Body of pancreas (tissue), 4 donors: ENCODE measurements at regions not wholly inside any gene's neighbourhood (a gene's known extent, or its start where the extent isn't known, plus 50 kb on each side); places are given as distances from the start of the nearest gene placed in this dataset.
"Not testable (repeated sequence)": the region's sequence is repeated elsewhere in the genome, so short reads cannot be mapped to it uniquely, and the experiment has no call there.

Experiments
- POLR2A ChIP-seq, 3 donors: fragments of 450-650 bp; IDR thresholded peaks; one replicate each; pipeline ENCODE4 v1.6.1; 2016; ENCODE audit warnings: antibody characterized with exemption in 3 of 3, mild to moderate bottlenecking in 2 of 3
- TF ChIP-seq, protein P1 (sequence below), 7 experiments: fragments of 450-650 bp in 4 of 7; fragments of 200-600 bp in 3 of 7; sonication (generic) in 3 of 7; IDR thresholded peaks; one replicate each; pipeline ENCODE4 v1.5.1; 2016 to 2019; ENCODE audit warnings: antibody characterized with exemption in 7 of 7

DNA sequence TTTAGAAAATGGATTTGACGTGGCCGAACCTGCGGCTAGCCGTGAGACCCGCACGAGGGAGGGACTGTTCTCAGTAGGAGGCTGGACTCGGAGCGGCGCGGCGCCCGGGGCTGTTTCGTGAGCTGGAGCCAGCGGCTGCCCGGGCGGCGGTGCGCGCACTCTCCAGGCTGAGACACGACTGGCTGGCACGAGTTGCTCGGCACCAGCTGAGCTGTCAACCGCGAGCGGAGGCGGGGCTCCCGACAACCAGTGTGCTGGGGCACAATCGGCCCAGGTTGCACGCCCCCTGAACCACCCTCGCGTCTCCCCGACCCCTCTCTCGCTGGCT is 58.5 kb upstream of the NBPF26 start:
- TF ChIP-seq, protein P1, sequence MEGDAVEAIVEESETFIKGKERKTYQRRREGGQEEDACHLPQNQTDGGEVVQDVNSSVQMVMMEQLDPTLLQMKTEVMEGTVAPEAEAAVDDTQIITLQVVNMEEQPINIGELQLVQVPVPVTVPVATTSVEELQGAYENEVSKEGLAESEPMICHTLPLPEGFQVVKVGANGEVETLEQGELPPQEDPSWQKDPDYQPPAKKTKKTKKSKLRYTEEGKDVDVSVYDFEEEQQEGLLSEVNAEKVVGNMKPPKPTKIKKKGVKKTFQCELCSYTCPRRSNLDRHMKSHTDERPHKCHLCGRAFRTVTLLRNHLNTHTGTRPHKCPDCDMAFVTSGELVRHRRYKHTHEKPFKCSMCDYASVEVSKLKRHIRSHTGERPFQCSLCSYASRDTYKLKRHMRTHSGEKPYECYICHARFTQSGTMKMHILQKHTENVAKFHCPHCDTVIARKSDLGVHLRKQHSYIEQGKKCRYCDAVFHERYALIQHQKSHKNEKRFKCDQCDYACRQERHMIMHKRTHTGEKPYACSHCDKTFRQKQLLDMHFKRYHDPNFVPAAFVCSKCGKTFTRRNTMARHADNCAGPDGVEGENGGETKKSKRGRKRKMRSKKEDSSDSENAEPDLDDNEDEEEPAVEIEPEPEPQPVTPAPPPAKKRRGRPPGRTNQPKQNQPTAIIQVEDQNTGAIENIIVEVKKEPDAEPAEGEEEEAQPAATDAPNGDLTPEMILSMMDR (IDR thresholded peaks at IDR 0.05): not testable (repeated sequence)
- not testable (repeated sequence) for TF ChIP-seq POLR2A (IDR thresholded peaks at IDR 0.05)
